Occipital lobe (tissue), 1 donor: ENCODE measurements at regions not wholly inside any gene's neighbourhood (a gene's known extent, or its start where the extent isn't known, plus 50 kb on each side); places are given as distances from the start of the nearest gene placed in this dataset.
A peak's percentile ranks its signal among the peaks of the same experiment; 100 is the strongest.

ENCODE experiments used
- DNase-seq: peaks from one replicate; lab custom pipeline; 2025; lab: John Stamatoyannopoulos, UW

GRCh38 chr2:51258301-51258700 lies 226.4 kb upstream of the NRXN1 start:
- no peak for DNase-seq

GRCh38 chr2:51256736-51257135 lies 224.8 kb upstream of the NRXN1 start:
- DNase-seq: no peak

- no peak for DNase-seq
These were observed 219.4 kb upstream of the NRXN1 start for GRCh38 chr2:51251356-51251755.

- no peak for DNase-seq
These were observed 215.4 kb upstream of the NRXN1 start for GRCh38 chr2:51247252-51247805.

DNA sequence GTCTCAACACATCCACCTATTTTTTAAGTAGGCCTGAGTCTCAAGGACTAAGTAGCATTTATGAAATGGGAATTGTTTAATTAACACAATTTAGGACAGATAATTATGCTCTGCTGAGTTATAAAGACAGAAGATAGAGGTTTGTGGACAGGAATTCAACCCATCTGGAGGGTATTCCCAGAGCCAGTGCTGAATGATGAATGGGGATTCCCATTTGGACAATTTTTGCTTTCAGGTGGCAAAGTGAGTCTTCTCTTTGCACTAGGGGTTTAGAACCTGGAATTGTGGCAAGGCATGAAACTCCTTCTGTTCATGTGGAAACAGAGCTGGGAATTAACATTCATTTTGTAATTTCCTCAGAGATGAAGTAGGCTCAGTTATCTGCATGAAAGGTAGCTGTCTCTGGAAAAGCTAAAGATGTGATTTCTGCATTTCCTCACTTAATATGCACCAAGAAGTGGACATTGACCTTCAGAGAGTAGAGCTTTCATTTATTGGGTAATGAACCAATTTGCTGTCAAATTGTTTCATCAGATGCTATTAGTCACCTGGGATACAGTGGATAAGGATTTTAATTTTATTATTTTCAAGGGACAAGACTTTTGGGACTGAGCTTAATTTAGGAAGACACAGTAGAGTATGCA lies 212.1 kb upstream of the NRXN1 start:
- DNase-seq: no peak

- no peak for DNase-seq
These were observed 205.8 kb upstream of the NRXN1 start for GRCh38 chr2:51237626-51238271.

DNA sequence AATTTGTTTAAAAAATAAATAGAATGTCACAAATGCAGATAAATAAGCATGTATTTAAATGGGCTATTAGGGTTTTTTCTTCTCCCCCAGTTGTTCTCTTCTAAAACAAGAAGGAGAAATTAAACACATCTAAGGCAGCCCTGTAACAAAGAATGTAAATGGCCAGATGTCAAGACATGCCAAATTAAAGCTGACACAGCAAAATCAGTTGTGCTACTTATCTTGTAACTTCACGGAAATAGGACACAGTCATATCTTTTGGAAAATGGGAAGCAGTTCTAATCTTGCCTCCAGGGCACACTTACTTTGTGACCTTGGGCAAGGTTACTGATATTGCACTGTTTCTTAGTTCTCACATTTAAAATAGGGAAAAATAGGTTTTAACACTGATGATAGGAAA lies 200.1 kb upstream of the NRXN1 start:
- DNase-seq: no peak

DNA sequence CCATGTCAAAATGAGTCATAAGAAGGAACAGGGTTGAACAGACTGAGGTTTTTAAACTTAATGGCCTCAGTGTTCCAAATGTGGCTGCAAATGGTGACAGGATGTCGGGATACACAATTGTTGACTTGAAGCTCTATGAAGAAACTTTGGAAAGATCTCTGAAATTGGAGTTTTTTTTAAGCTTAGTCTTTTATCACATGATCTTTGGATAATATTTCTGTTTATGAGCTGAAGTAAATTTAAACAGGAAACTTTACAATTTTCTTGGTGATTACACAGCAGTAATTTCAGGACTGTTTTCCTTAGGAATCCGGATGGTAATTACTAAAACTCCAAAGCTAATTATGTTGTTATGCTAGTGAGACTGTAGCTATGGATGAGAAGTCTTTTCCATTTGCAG lies 199.1 kb upstream of the NRXN1 start:
- DNase-seq: no peak

- no peak for DNase-seq
These were observed 193.4 kb upstream of the NRXN1 start for GRCh38 chr2:51225377-51225776.

DNA sequence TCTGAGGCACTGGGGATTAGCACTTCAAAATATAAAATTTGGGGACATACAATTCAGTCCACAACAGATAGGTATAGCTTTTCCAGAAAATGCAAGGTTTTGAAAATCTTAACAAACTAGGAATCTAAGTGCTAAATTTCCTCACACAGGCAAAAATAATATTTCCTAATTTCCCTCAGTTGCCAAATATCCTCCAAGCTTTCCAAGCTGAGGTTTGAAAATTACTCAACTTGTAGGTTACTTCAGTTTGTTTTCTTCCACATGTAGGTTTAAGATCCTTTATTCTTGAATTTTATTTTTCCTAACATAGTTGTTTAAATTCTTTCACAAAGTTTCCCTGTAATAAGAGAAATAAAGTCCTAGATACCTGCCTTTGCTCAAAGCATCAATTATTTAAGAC lies 192.9 kb upstream of the NRXN1 start:
- no peak for DNase-seq

GRCh38 chr2:51222106-51222505 lies 190.2 kb upstream of the NRXN1 start:
- no peak for DNase-seq

DNA sequence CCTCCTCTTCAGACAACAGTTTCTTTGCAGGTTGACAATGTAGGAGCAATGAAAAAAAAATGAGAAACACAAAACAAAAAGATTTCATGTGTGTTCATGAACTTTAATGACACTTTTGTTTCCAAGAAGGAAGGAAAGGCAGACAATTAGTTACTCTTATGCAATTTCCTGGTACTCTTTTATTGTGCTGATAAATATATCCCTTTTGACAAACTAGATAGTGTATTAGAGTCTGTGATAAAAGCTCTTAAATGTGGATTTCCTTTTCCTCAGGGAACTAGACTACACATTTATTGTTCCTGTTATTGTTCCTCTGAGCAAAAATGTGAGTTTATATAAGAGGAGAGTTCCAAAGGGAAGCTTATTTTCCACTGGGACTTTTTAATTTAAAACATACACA lies 188.7 kb upstream of the NRXN1 start:
- DNase-seq: no peak

GRCh38 chr2:51220080-51220479 lies 188.1 kb upstream of the NRXN1 start:
- no peak for DNase-seq

- DNase-seq: peak; percentile 1
These were observed 187.5 kb upstream of the NRXN1 start for GRCh38 chr2:51219468-51219867.

GRCh38 chr2:51218047-51218446 lies 186.1 kb upstream of the NRXN1 start:
- DNase-seq: no peak

GRCh38 chr2:51213826-51214225 lies 181.9 kb upstream of the NRXN1 start:
- DNase-seq: no peak

- no peak for DNase-seq
These were observed 180.4 kb upstream of the NRXN1 start for GRCh38 chr2:51212374-51212773.

DNA sequence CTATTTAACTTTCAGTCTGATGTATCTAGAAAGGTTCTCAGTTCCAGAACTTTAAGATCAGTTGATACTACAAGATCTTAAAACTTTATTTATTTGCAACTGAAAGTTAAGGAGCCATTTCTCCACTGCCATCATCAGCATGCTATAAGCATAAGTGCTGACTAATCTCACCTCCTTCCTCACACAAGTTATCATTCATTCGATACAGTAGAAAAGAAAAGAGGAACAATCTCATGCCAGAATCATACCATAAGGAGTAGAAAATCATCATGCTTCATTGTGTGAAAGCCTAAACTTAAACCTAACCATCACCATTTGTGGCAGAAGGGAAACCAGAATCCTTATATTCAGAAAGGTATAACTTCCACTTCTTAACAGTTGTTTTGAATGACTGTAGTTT lies 176.6 kb upstream of the NRXN1 start:
- no peak for DNase-seq

DNA sequence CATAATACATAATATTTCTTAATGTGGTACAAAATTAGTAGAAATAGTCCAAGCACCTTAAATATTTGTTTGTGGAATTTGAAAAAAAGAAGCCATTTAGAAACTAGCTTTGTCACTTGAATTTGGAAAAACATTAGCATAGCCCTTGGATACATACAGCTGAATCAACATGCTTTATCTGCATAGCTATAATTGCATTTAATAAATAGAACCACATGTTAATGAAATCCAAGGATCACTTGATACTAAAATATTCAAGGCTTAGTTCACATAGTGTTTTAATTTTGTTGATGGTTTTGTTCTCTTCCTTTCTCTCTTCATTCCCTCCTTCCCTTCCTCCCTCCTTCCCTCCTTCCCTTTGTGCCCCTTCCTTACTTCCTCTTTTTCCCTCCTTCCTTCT lies 169.4 kb upstream of the NRXN1 start:
- DNase-seq: no peak

DNA sequence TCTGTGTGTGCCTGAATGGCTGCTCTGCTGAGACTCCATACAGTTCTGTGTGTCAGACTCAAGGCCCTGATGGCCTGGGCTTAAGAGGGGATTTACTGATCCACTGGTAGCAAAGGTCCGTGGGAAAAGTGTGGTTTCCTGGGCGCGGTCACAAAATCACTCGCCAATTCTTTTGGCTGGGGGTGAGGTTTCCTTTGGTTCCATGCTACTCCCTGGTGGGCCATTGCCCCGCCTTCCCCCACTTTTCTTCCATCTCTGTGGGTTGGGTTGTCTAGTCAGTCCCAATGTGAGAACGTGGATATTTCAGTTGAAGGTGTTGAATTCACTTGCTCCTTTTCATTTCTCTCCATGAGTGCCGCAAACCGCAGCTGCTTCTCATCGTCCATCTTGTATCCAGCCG lies 162.7 kb upstream of the NRXN1 start:
- DNase-seq: no peak

DNA sequence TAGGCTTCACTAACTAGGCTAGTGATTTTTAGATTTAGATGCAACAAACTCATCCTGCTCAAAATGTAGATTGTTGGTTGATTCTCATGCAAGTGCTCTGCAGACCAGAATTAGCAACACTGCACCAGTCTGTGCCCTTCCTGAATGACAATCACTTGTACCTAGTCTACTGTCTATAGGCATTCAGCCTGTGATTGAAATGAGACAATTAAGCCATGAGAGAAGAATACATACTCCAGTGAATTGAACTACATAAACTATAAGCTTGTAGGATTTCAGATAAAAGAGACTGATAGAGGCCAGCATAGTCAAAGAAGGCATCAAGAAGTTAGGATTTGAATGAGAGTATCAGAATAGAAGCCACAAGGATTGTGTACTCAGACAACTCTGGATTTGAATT lies 138.3 kb upstream of the NRXN1 start:
- DNase-seq: no peak

- no peak for DNase-seq
These were observed 133.8 kb upstream of the NRXN1 start for GRCh38 chr2:51165534-51166260.

DNA sequence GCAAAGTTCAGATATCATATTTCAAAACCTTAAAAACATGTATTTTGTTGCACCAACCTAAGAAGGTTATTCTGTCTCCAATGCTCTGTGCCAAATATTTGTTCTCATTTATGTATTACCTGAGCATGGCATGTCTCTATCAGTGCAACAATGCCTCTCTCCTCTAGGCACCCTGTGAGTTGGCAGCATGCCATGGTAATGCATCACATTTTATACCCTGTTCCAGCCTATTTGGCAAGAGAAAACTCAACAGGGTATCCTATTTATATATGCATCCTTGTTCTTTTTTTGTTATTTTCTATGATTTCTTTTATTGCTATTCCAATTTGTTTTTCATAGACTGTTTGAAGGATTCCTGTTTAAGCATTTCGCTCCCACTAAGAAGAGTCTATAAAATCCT lies 126.3 kb upstream of the NRXN1 start:
- DNase-seq: no peak
